Chondrocyte (in vitro differentiated cells): ENCODE measurements at regions not wholly inside any gene's neighbourhood (a gene's known extent, or its start where the extent isn't known, plus 50 kb on each side); places are given as distances from the start of the nearest gene placed in this dataset.

Source experiments
- DNase-seq: peaks from one replicate; pipeline ENCODE4 v3.0.0; 2021; ENCODE audit warnings: mixed read lengths, low spot score
- H3K27ac Mint-ChIP-seq: one replicate; pipeline ENCODE4 v1.8.0; 2021; ENCODE audit warnings: mild to moderate bottlenecking, moderate library complexity, mixed read lengths; ENCODE audit not compliant: unreplicated experiment
- H3K27me3 Mint-ChIP-seq: 2 replicates; pipeline ENCODE4 v1.8.0; 2021; ENCODE audit warnings: low read depth, mixed read lengths
- H3K36me3 Mint-ChIP-seq: 2 replicates; pipeline ENCODE4 v1.8.0; 2021; ENCODE audit warnings: low read depth, mixed read lengths
- H3K4me1 Mint-ChIP-seq: 2 replicates; pipeline ENCODE4 v1.8.0; 2021; ENCODE audit warnings: low read depth, mild to moderate bottlenecking, mixed read lengths
- H3K4me3 Mint-ChIP-seq: one replicate; pipeline ENCODE4 v1.8.0; 2021; ENCODE audit warnings: mild to moderate bottlenecking, moderate library complexity, mixed read lengths; ENCODE audit not compliant: unreplicated experiment
- H3K9me3 Mint-ChIP-seq: 2 replicates; pipeline ENCODE4 v1.8.0; 2021; ENCODE audit warnings: low read depth, mixed read lengths
- CTCF ChIP-seq: fragments of 200-600 bp; sonication (generic); IDR thresholded peaks from 2 replicates; pipeline ENCODE4 v1.5.0; 2021; ENCODE audit warnings: antibody characterized with exemption, mild to moderate bottlenecking, moderate library complexity

- no peak overlapping the region for H3K4me3 Mint-ChIP-seq
- no peak overlapping the region for H3K27ac Mint-ChIP-seq
- TF ChIP-seq CTCF: no peak
These were observed 54.4 kb downstream of the UNCX start for GRCh38 chr7:1286946-1287645.

GRCh38 chr7:1287752-1288201, 55.1 kb downstream of the UNCX start:
- Mint-ChIP-seq H3K4me1 (no peaks in the 10 kb centered on the region), H3K27me3 (peaks cover 10% of the 10 kb centered on the region), H3K9me3 (no peaks in the 10 kb centered on the region)

More at GRCh38 chr7:1286946-1287645, 54.4 kb downstream of the UNCX start:
- no peaks in the 10 kb centered on the region for H3K9me3 Mint-ChIP-seq
- DNase-seq: peak; percentile 70
- peaks cover 12% of the 10 kb centered on the region for H3K27me3 Mint-ChIP-seq
- no peaks in the 10 kb centered on the region for H3K4me1 Mint-ChIP-seq
- no peaks in the 10 kb centered on the region for H3K36me3 Mint-ChIP-seq

GRCh38 chr7:1288390-1288995, 55.8 kb downstream of the UNCX start:
- no peaks in the 10 kb centered on the region for H3K4me1 Mint-ChIP-seq
- no peak overlapping the region for H3K4me3 Mint-ChIP-seq
- no peaks in the 10 kb centered on the region for H3K9me3 Mint-ChIP-seq
- no peak overlapping the region for H3K27ac Mint-ChIP-seq
- H3K27me3 Mint-ChIP-seq: peaks cover 7% of the 10 kb centered on the region
- peak; percentile 86 for DNase-seq
- TF ChIP-seq CTCF: no peak
- H3K36me3 Mint-ChIP-seq: no peaks in the 10 kb centered on the region

More at GRCh38 chr7:1287752-1288201, 55.1 kb downstream of the UNCX start:
- no peak for TF ChIP-seq CTCF
- Mint-ChIP-seq H3K36me3 (no peaks in the 10 kb centered on the region), H3K4me3 (no peak overlapping the region), H3K27ac (no peak overlapping the region)
- DNase-seq: no peak

GRCh38 chr7:1288996-1289551, 56.4 kb downstream of the UNCX start:
- no peak overlapping the region for H3K27ac Mint-ChIP-seq
- H3K36me3 Mint-ChIP-seq: no peaks in the 10 kb centered on the region
- H3K27me3 Mint-ChIP-seq: peaks cover 7% of the 10 kb centered on the region

More at GRCh38 chr7:1288996-1289551, 56.4 kb downstream of the UNCX start:
- no peaks in the 10 kb centered on the region for H3K9me3 Mint-ChIP-seq
- no peak overlapping the region for H3K4me3 Mint-ChIP-seq
- peak; percentile 74 for DNase-seq
- H3K4me1 Mint-ChIP-seq: no peaks in the 10 kb centered on the region
- TF ChIP-seq CTCF: no peak
